Transverse colon (tissue), 4 donors: ENCODE measurements at regions not wholly inside any gene's neighbourhood (a gene's known extent, or its start where the extent isn't known, plus 50 kb on each side); places are given as distances from the start of the nearest gene placed in this dataset.

Experiments used
- EP300 ChIP-seq: sonication (generic); formaldehyde crosslinking; IDR thresholded peaks from one replicate; pipeline ENCODE4 v1.6.1; 2017; ENCODE audit warnings: antibody characterized with exemption, low read depth
- POLR2AphosphoS5 ChIP-seq, 3 donors: sonication (generic); formaldehyde crosslinking; IDR thresholded peaks; one replicate each; pipeline ENCODE4 v1.6.1; 2016; ENCODE audit warnings: antibody characterized with exemption in 3 of 3
- TF ChIP-seq, protein P1 (sequence below), 5 experiments: fragments of 200-600 bp in 3 of 5; fragments of 450-650 bp in 2 of 5; sonication (generic) in 3 of 5; IDR thresholded peaks; 1 replicate in 2 of 5; 2 replicates in 3 of 5; pipeline ENCODE4 v1.5.1; 2016 to 2017; ENCODE audit warnings: antibody characterized with exemption in 5 of 5, inconsistent platforms in 3 of 5, mild to moderate bottlenecking in 2 of 5, moderate library complexity in 1 of 5

DNA sequence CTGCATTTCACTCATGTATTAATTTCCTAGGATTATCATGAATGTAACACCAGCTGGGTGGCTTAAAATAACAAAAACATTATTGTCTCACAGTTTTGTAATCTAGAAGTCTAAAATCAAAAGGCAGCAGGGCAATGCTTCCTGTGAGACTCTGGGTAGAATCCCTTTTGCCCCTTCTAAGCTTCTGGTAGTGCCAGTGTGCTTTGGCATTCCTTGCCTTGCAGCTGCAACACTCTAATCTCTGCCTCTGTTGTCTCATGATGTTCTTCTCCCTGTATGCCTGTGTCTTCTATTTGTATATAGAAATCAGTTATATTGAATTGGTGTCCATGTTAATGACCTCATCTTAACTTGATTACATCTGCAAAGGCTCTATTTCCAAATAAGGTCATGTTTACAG lies 1117.3 kb downstream of the PCDH18 start:
- TF ChIP-seq, protein P1, sequence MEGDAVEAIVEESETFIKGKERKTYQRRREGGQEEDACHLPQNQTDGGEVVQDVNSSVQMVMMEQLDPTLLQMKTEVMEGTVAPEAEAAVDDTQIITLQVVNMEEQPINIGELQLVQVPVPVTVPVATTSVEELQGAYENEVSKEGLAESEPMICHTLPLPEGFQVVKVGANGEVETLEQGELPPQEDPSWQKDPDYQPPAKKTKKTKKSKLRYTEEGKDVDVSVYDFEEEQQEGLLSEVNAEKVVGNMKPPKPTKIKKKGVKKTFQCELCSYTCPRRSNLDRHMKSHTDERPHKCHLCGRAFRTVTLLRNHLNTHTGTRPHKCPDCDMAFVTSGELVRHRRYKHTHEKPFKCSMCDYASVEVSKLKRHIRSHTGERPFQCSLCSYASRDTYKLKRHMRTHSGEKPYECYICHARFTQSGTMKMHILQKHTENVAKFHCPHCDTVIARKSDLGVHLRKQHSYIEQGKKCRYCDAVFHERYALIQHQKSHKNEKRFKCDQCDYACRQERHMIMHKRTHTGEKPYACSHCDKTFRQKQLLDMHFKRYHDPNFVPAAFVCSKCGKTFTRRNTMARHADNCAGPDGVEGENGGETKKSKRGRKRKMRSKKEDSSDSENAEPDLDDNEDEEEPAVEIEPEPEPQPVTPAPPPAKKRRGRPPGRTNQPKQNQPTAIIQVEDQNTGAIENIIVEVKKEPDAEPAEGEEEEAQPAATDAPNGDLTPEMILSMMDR (IDR thresholded peaks at IDR 0.05) = no peak
- TF ChIP-seq POLR2AphosphoS5 (IDR thresholded peaks at IDR 0.05) (no peak), EP300 (no peak)
